GM19043 (cell line): ENCODE measurements at regions not wholly inside any gene's neighbourhood (a gene's known extent, or its start where the extent isn't known, plus 50 kb on each side); places are given as distances from the start of the nearest gene placed in this dataset.

Experiments used
- ATAC-seq: cut with Tn5 transposase; IDR thresholded peaks from one replicate; pipeline ENCODE4 v1.9.1; 2021; ENCODE audit warnings: low read depth; ENCODE audit not compliant: unreplicated experiment

DNA sequence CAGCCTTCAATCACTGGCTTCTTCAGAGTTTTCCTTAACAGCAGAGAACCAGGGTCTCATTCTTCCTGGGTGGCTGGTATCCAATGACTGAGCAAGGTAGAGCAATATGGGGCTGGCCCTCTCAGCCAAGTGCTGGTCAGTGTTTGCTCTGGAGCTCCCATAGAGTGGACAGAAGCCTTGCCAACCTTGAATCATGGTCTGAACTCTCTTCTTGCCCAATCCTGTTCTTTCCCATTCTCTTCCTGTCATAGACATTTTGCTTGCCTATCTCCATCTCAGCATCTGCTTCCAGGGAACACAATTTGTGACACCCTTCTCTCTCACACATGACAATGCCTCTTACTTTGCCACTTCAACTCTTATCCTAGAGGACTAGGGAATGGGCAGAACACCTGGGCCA lies 245.6 kb upstream of the PEX5L start:
- no peak for ATAC-seq

DNA sequence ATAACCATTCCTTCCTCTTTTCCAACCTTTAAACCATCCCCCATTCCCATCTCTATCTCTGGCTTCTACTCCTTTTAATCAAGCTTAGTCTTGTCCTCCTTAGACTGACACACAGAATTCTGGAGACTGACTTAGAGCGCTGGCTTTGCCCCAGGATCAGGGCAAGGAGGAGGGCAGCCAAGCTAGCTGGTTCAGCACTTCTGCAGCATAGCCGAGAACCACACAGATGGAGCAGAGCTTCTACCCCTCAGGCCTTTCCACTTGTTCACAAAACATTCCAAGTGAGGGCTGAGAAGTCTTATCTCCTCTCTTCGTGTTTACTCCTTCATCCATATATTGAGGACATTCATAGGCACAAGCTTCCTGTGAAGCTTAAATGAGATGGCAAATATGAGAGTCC lies 246.5 kb upstream of the PEX5L start:
- no peak for ATAC-seq

DNA sequence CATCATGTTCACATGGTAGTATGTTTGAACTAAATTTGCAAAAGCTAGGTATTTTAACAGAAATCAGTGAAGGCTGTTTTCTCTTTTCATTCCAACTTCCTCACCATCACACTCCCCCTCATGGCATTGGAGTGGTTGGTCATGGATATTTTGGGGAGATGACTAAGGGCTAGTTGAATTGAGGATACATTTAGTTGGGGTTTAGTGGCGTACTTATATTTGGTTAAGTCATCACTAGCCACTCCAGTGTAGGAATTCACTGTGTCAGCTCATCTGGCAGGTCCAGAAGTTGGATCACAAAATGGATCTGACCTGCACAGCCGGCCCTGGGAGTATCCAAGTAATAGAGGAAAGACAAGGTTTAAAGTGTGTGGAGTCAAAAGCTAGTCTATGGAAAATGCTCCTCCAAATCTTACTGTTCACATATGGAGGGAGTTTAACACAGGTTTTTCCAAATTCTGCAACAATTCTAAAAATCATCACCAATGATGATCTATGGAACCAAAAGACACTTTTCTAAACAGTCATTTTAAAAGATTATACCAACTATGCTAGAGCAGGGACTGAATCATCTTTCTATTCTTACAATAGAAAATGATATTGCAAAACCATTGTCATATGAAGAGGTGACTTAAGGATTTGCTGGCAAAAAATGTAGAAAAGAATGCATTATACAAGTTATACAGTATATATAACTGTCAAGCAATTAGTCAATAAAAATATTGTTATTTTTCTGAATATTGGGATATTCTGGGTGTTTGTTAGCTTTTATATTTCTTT lies 247.8 kb upstream of the PEX5L start:
- ATAC-seq, result no peak

DNA sequence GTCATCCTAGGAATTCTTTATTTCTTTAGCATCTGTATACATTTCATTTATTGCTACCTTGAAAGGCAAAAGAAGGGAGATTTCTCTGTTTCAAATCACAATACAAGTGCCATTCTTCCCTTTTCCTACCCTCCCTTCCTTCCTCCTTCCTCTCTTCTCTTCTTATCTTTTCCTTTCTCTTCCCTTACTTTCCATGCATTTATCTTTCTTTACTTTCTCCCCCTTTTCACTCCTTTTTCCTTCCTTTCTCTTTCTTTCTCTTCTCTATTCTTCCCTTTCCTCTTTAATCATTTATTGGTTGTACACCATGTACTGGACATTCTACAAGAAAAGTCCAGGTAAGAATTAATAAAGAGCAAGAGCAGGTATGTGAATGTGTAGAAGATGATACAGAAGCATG lies 251.0 kb upstream of the PEX5L start:
- ATAC-seq, result no peak

DNA sequence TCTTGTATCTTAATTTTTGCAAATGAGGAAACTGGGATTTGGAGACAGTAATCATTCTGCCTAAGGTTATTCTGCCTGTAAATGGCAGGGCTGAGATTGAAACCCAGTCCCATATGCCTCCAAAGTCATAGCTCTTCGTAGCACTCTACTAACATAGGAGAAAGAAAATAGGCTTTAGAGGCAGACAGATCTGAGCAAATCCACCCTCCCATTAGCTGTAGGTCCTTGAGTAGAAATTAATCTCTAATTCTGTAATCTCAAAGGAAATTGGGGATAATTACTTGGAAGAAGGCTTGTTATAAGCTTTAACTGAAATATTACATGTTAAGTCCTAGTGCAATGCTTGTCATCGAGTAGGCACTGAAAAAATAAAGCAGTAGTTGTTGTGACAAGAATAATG lies 252.1 kb upstream of the PEX5L start:
- no peak for ATAC-seq

DNA sequence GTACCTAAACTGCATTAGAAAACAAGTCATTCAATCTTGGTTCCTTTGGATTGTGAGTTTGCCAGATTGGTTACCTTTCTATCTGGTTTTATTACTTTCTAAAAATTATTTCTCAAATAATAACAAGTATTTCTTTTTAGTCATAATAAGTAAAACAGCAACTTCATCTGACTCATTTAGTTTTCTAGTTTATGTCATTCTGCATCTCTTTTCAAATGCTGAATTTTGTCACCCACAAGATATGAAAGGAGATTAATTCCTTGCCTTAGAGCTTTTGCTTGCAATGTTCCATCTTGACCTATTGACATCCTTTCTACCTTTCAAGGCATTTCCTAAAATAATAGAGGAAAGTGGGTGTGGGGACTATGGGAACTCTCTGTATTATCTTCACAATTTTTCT lies 253.6 kb upstream of the PEX5L start:
- no peak for ATAC-seq

DNA sequence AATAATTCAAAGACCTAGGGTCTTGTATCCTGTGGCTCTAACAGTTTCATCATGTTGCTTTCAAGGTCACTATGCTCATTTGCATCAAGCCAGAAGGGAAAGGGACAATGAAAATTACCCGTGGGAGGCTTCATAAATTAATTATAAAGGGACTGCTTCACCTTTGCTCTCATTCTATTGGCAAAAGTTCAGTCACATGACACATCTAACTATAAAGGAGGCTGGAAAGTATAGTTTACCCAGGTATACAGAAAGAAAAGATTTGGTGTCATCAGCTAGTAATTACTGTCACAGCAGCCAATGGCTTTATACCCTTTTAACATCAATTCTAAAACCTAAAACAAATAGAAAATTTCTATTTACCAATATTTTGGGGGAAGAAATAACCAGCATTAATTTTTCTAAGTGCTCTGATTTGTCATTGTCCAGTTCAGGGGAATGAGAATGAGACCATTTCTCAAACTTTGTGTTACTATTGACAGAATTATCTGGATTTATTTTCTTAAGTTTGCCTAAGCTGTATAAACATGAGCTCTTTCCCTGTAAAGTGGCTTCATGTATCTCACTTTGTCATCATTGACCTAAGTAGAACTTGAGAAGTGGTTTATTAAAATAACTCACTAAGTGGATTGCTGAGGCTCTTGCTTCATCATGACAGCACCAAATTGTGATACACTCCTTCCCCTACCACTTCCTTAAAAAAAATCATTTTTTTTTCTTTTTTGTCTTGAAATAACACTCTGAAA lies 257.7 kb upstream of the PEX5L start:
- ATAC-seq, result no peak

DNA sequence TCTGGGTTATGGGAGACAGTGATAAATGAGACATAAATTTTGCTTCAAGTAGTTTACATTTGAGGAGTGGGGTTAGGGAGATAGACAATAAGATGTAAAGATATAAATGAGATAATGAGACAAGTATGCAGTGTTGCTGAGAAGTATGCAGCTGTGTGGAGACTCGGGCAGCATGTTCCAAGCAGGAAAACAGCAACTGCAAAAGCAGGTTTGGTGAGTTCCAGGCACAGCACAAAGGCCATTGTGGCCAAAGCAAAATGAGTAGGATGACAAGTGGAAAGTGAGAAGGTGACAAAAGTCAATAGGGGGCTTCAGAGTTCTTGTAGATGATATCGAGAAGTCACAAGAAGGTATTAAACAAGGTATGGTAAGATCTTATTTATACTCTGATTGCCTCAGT lies 259.1 kb upstream of the PEX5L start:
- ATAC-seq, result no peak

DNA sequence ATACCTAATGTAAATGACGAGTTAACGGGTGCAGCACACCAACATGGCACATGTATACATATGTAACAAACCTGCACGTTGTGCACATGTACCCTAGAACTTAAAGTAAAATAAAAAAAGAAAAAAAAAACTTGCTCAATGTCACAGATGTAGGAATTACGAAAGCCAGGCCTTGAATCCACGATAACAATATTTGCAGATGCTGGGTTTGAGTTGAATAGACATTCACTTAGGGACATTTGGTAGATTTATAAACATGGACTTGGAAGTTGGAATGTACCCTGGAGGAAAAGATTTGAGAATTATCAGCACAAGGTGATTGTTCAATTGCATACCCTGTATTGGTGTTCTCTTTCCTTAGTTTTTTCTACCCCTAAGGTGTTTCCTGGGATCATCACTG lies 260.2 kb upstream of the PEX5L start:
- ATAC-seq, result no peak

DNA sequence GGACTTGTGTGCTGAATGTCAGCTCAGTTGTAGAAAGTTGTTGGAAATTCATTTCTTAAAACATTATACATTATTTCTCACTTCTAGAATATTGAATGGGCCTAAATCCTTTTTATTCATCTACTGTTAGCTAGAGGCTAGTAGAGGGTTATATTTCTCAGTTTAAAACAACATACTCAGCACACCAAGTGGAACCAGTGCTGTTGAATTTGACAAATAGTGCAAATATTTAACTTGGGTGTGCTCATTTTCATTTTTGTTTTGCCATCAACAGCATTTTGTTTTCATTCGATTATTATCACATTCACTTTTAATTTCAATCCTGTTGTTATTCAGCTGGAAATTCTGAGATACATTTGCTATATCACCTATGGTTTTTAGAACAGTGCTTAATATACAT lies 269.4 kb upstream of the PEX5L start:
- ATAC-seq, result no peak

DNA sequence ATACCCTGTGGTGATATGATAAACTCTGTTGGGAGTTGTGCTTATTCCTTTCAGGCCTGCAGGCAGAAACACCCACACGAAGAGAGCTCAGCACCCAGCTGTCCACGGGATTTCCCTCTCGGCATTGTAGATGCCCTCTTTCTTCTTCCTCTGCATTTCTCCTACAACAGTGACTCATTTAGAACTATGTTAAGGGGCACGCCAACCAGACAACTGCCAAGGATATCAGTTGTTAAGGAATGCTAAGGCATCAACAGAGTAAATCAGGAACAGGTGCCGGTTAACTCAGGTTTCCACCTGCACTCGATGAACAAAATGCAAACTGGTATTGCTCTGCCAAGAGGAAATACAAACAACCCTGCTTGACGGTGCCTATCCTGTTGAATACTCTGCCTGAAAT lies 270.0 kb upstream of the PEX5L start:
- ATAC-seq, result no peak

DNA sequence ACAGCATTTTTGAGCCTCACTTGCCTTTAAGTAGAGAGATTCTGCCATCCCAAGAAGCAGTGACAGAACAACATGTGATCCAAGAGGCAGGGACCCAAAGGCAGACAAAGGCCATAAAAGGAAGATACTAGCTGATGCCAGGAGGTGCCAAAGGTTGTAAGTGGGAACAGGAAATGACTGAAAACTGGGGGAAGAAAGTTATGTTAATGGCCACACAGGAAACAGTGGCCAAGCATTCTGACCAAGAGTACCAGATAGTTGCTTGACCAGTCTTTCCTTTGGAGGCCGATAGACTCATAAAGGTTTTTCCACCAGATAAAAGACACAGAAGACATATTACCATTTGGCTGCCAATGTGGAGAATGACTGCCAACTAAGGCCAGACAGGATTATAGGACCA lies 274.5 kb upstream of the PEX5L start:
- no peak for ATAC-seq

DNA sequence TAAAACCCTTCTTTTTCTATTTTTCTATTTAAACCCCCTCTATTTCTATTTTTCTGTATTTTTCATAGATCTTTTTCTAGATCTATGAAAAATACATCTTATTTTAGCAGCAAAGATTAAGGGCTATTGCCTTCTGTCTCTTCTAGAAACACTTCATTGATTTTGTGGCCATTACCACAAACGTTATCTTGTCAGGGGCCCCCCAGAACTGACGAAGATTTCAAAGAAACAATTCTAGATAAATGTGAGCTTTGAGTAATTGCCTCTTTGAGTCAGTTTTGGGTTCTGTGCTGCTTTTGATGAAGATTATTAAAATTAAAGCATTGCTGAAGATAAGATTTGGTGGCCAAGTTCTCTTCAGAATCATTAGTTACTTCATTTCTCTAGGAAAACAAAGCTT lies 279.6 kb upstream of the PEX5L start:
- no peak for ATAC-seq

DNA sequence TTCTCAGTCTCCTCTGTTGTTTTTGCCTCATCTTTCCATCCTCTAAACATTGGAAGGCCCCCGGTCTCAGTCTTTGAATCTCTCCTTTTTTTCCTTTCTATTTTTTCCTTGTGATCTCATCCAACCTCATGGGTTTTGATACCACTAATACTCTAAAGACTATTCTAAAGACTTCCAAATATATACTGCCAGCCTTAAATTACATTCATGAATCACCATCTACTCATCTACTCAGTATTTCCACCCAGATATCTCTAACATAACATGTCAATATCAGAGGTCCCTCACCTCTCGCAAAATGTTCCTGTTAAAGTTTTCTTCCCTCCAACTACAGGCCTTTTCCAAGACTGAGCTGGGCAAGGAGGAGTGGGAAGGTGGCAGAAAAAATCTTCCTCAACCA lies 282.5 kb upstream of the TTC14 start:
- no peak for ATAC-seq

DNA sequence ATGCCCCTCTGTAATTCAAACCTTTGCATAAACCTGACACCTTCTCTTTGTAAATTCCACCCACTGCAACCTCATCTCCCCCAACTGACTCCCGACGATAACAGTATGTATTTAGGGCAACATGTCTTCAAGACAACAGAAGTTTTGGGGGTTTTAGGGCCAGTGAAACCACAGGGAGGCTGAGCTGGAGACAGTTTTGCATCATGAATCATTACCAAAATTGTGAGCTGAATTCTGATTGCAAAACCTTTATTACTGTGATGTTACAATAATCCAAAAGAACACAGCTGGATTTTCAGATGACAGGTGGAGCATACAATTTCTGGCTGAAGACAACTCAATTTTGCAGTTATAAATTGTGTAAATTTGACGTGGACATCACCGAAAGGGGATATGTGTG lies 281.3 kb upstream of the TTC14 start:
- ATAC-seq, result no peak

DNA sequence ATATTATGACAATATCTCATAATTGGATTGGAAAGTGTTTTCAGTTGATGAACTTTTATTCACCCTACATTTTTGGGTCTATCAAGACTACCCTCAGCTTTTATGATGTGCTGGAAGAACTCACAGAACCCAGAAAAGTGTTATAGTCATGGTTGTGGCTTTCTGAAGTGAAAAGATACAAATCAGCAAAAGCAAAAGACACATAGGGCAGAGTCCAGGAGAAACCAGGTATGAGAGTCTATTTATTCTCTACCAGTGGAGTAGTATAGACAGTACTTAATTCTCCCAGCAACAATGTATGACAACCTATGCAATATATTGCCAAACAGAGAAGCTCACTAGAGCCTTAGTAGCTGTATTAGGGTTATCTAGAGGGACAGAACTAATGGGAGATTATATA lies 280.4 kb upstream of the TTC14 start:
- no peak for ATAC-seq

DNA sequence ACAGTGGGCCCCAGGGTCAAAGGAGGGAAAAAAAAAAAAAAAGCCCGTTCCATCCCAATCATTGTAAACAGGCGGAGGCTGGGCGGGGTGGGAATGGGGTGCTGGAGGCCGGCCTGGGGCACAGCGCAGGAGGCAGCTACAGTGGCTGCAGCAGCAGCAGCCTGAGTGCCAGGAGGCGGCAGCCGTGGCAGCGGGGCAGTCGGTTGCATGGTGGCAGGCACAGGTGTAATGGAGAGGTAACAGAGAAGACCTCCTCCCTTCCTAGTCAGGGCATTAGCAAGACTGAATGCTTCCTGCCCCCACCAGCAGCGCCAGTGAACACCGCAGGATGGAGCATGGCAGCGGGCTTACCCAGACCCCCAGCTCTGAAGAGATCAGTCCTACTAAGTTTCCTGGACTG lies 279.1 kb upstream of the TTC14 start:
- ATAC-seq, result no peak

DNA sequence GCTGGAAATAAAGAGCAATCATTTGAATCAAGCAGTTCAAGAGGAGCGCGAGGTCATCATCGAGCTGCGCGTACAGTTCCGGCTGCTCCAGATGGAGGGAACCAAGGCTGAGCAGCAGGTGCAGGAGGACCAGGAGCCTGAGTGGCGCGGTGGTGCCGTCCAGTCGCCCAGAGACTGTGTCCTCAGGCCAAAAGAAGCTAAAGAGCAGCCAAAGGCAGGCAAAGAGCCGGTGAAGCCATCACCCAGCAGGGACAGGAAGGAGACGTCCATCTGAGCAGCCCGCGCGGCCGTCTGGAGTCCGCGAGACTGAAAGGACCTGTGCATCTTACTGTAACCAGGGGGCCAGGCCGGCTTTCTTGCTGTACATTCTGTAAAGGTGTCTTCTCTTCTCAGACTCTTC lies 277.2 kb upstream of the TTC14 start:
- ATAC-seq, result no peak

DNA sequence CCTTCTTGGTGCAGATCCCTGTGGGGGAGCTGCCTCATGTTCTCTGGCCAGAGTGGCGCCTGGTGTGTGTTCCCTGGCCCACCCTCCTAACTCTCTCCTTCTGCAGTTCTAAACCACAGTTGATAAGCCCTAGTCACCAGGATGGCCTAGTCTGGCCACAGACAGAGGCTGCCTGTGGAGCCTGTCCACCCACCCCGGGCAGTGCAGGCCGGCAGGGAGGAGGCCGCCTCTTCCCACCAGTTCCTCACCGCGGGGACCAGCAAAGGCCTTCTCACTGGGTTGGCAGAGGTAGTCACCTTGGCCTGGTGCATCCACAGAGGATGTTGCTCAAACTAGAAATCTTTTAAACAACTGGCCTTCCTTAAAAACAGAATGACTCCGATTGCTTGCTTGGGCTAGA lies 276.4 kb upstream of the TTC14 start:
- ATAC-seq, result no peak

DNA sequence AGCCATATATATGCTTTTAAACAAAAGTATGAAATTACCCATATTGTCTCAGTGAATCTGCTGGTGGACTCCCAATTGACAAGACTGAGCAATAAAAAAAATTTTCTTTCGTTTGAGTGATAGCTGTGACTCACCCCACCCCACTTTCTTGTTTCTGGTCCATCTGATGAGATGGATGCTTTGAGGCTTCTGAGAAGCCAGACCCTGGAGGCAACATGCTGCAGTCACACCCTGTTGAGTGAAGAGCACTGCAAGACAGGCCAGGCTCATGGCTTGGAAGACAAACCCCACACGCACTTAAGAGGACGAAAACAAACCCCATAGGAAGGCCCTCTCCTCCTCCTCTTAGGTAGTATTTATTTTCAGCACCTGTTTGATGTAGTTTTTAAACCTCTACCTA lies 276.0 kb upstream of the TTC14 start:
- no peak for ATAC-seq

DNA sequence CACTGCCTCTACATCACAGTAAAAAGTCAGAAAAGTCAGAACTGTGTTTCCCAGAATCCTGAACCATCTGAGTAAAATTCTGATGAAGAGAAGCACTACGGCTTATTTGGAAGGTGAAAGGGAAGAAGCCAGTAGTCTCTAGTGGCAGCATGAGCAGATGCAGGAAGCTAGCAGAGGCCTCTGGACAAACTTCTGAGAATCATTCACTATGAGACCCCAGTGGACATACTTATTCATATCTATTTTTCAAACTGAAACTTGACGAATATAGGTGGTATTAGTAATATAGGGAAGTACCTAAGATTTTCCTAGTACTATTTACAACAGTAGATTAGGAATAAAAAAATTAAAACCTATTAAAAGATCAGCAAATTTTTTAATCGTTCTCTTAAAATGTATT lies 272.8 kb upstream of the TTC14 start:
- ATAC-seq, result peak; percentile 79

DNA sequence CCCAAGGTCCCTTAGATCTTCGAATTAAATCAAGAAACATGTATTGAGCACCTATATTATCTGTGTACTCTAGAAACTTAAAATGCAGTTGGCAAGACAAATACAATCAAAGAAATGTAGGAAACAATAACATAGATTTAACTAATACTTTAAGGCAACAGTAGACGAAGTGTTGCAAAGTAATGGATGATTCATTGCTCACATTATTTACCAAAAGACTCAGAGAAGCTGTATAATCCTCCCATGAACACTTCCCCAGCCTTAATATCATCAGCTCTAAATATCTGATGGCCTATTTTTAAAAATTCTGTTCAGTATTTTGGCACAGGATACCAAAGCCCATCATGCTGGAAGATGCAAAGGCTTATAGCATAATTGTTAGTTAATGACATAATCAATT lies 272.1 kb upstream of the TTC14 start:
- ATAC-seq, result no peak
